Spleen (tissue), 7 donors: ENCODE measurements at regions not wholly inside any gene's neighbourhood (a gene's known extent, or its start where the extent isn't known, plus 50 kb on each side); places are given as distances from the start of the nearest gene placed in this dataset.

ENCODE experiments used
- CTCF ChIP-seq, 11 experiments: fragments of 200-600 bp in 7 of 11; fragments of 450-650 bp in 4 of 11; sonication (generic) in 4 of 11; IDR thresholded peaks in 8 of 11; conservative IDR thresholded peaks in 3 of 11; 1 replicate in 7 of 11; 2 replicates in 4 of 11; pipeline versions ENCODE4 v1.4.0 to v1.8.0; 2016 to 2021; ENCODE audit warnings: antibody characterized with exemption in 11 of 11, inconsistent platforms in 4 of 11, mild to moderate bottlenecking in 1 of 11
- POLR2A ChIP-seq, 3 donors: fragments of 450-650 bp; IDR thresholded peaks; one replicate each; pipeline ENCODE4 v1.5.1; 2017; ENCODE audit warnings: antibody characterized with exemption in 3 of 3, mild to moderate bottlenecking in 1 of 3
- POLR2AphosphoS5 ChIP-seq, 3 donors: sonication (generic); formaldehyde crosslinking; IDR thresholded peaks; one replicate each; pipeline ENCODE4 v1.5.1; 2017; ENCODE audit warnings: antibody characterized with exemption in 3 of 3
- donor health status: DM: no; HTN: no; CAD: no; lungs with moderate emphysema.
- donor health status: DM: no; HTN: no; CAD: no.
- donor health status: DM: no; HTN: no; CAD: no.

- no peak for TF ChIP-seq CTCF (IDR thresholded peaks at IDR 0.05 in 8 of 11, conservative IDR thresholded peaks at IDR 0.05 in 3 of 11)
- no peak for TF ChIP-seq POLR2A (IDR thresholded peaks at IDR 0.05)
- no peak for TF ChIP-seq POLR2AphosphoS5 (IDR thresholded peaks at IDR 0.05)
Measured at GRCh38 chr22:27252282-27253049, 549.1 kb downstream of the MN1 start.
